Muscle of back (tissue), 3 donors: ENCODE measurements at regions not wholly inside any gene's neighbourhood (a gene's known extent, or its start where the extent isn't known, plus 50 kb on each side); places are given as distances from the start of the nearest gene placed in this dataset.
"Not testable (repeated sequence)": the region's sequence is repeated elsewhere in the genome, so short reads cannot be mapped to it uniquely, and the experiment has no call there.

Source experiments
- DNase-seq, 3 donors: peaks; one replicate each; pipeline versions ENCODE4 v3.0.0 to v3.0.0-alpha.2; 2013

GRCh38 chr2:236988690-236989624, 96.7 kb upstream of the COPS8 start:
- DNase-seq = peak; percentile 74 to 92 (median 85)

- no peak for DNase-seq
Observed at GRCh38 chr2:236990552-236990951, 95.1 kb upstream of the COPS8 start.

- DNase-seq = no peak
Observed at GRCh38 chr2:236991874-236992273, 93.8 kb upstream of the COPS8 start.

- no peak for DNase-seq
Observed at GRCh38 chr2:236993286-236993685, 92.4 kb upstream of the COPS8 start.

GRCh38 chr2:236994361-236994760, 91.3 kb upstream of the COPS8 start:
- DNase-seq = no peak

GRCh38 chr2:236997069-236997715, 88.5 kb upstream of the COPS8 start:
- no peak for DNase-seq

GRCh38 chr2:236998236-236998635, 87.5 kb upstream of the COPS8 start:
- DNase-seq = no peak

GRCh38 chr2:236998758-236999157, 86.9 kb upstream of the COPS8 start:
- no peak for DNase-seq

- no peak for DNase-seq
Observed at GRCh38 chr2:237000481-237000880, 85.2 kb upstream of the COPS8 start.

GRCh38 chr2:237005341-237005740, 80.3 kb upstream of the COPS8 start:
- DNase-seq = not testable (repeated sequence)

- DNase-seq = no peak
Observed at GRCh38 chr2:237011206-237011795, 74.4 kb upstream of the COPS8 start.

GRCh38 chr2:237012004-237012403, 73.7 kb upstream of the COPS8 start:
- DNase-seq = no peak

GRCh38 chr2:237012577-237013267, 73.0 kb upstream of the COPS8 start:
- DNase-seq = peak in 1 of 3 donors; percentile 50

GRCh38 chr2:237016121-237016915, 69.4 kb upstream of the COPS8 start:
- no peak for DNase-seq

GRCh38 chr2:237020090-237020489, 65.6 kb upstream of the COPS8 start:
- peak; percentile 60 to 82 (median 64) for DNase-seq

- no peak for DNase-seq
Observed at GRCh38 chr2:237022533-237022932, 63.2 kb upstream of the COPS8 start.

- no peak for DNase-seq
Observed at GRCh38 chr2:237024255-237024654, 61.4 kb upstream of the COPS8 start.

GRCh38 chr2:237025090-237025865, 60.4 kb upstream of the COPS8 start:
- DNase-seq = peak in 2 of 3 donors; percentile 37 to 91

GRCh38 chr2:237026981-237027711, 58.5 kb upstream of the COPS8 start:
- peak; percentile 70 to 85 (median 75) for DNase-seq

GRCh38 chr2:237027712-237028029, 58.0 kb upstream of the COPS8 start:
- no peak for DNase-seq
